ENCODE measurements at regions not wholly inside any gene's neighbourhood (a gene's known extent, or its start where the extent isn't known, plus 50 kb on each side); places are given as distances from the start of the nearest gene placed in this dataset.

DNA sequence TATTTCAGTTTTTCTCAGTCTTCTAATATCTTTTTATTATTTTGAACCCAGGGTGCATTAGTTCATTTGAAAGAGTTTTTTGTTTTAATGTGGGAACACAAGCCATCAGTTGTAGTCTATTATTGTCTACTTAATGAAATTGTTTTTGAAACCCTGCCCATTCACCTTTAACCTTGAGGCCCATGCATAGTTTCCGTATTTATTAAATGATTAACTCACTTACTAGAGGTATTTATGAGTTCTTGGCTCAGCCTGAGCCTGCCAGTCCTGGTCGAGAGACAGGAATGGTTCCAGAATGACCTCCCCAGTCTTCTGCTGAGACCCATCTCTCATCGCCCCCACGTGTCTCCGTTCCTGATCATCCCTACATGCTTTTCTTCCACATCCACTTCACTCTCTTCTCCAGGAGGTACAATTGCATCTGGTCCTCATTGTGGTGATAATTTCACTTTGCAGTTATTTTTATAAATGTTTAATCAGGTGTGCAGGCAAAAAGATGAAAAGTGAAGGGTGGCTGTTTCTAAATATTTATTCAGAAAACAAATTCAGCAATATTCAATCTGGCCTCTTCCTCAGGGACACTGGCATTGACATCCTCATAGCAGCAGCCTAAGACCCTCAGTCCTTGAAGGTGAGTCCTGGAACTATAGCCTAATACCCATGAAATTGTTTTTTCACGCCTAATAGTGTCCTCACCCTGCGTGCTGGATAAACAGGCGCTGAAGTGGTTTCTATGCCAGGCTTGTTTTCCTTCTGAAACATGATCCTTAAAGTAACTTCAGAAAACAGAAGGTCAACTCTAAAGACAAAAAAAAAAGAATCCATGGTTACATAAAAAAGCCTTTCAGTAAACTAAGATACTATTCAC is 112.8 kb downstream of the KDR start:
- Histone ChIP-seq H3K27ac (no peak overlapping the region), H3K36me3 (no peaks in the 10 kb centered on the region), H3K27me3 (no peaks in the 10 kb centered on the region), H3K4me1 (ENCODE audit: low read depth) (no peaks in the 10 kb centered on the region), H3K4me3 (no peak overlapping the region), H3K9me3 (ENCODE audit: low read depth) (no peaks in the 10 kb centered on the region)
- DNase-seq (ENCODE audit: low read depth in 1 of 2, low spot score in 1 of 2): no peak
- TF ChIP-seq, protein P1, sequence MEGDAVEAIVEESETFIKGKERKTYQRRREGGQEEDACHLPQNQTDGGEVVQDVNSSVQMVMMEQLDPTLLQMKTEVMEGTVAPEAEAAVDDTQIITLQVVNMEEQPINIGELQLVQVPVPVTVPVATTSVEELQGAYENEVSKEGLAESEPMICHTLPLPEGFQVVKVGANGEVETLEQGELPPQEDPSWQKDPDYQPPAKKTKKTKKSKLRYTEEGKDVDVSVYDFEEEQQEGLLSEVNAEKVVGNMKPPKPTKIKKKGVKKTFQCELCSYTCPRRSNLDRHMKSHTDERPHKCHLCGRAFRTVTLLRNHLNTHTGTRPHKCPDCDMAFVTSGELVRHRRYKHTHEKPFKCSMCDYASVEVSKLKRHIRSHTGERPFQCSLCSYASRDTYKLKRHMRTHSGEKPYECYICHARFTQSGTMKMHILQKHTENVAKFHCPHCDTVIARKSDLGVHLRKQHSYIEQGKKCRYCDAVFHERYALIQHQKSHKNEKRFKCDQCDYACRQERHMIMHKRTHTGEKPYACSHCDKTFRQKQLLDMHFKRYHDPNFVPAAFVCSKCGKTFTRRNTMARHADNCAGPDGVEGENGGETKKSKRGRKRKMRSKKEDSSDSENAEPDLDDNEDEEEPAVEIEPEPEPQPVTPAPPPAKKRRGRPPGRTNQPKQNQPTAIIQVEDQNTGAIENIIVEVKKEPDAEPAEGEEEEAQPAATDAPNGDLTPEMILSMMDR (IDR thresholded peaks at IDR 0.05; ENCODE audit: low read depth, low read length): no peak

GRCh38 chr4:55011761-55012160 is 113.6 kb downstream of the KDR start:
- TF ChIP-seq, protein P1 (IDR thresholded peaks at IDR 0.05; ENCODE audit: low read depth, low read length): no peak
- H3K9me3 ChIP-seq (ENCODE audit: low read depth): no peaks in the 10 kb centered on the region

DNA sequence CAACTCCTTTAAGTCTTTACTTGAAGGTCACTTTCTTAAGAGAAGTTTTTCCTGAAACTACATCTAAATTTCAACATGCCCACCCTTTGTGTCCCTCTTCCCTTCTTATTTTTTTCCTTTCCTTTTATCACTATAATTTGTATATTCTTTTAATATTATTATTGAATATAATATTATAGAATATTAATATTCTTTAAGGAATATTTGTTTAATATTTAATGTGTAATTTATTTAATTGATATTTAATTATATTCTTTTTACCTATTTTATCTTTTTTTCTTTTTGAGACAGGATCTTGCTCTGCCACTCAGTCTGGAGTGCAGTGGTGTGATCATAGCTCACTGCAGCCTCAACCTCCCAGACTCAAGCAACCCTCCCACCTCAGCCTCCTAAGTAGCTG is 114.8 kb downstream of the KDR start:
- no peaks in the 10 kb centered on the region for H3K27me3 ChIP-seq
- H3K9me3 ChIP-seq (ENCODE audit: low read depth): no peaks in the 10 kb centered on the region
- TF ChIP-seq, protein P1 (IDR thresholded peaks at IDR 0.05; ENCODE audit: low read depth, low read length): no peak
- no peak overlapping the region for H3K27ac ChIP-seq
- no peaks in the 10 kb centered on the region for H3K36me3 ChIP-seq
- no peaks in the 10 kb centered on the region for H3K4me1 ChIP-seq (ENCODE audit: low read depth)
- H3K4me3 ChIP-seq: no peak overlapping the region
- DNase-seq (ENCODE audit: low read depth in 1 of 2, low spot score in 1 of 2): no peak

More at GRCh38 chr4:55011761-55012160, 113.6 kb downstream of the KDR start:
- Histone ChIP-seq H3K27ac (no peak overlapping the region), H3K27me3 (no peaks in the 10 kb centered on the region), H3K4me1 (ENCODE audit: low read depth) (no peaks in the 10 kb centered on the region), H3K36me3 (no peaks in the 10 kb centered on the region), H3K4me3 (no peak overlapping the region)
- DNase-seq (ENCODE audit: low read depth in 1 of 2, low spot score in 1 of 2): no peak

DNA sequence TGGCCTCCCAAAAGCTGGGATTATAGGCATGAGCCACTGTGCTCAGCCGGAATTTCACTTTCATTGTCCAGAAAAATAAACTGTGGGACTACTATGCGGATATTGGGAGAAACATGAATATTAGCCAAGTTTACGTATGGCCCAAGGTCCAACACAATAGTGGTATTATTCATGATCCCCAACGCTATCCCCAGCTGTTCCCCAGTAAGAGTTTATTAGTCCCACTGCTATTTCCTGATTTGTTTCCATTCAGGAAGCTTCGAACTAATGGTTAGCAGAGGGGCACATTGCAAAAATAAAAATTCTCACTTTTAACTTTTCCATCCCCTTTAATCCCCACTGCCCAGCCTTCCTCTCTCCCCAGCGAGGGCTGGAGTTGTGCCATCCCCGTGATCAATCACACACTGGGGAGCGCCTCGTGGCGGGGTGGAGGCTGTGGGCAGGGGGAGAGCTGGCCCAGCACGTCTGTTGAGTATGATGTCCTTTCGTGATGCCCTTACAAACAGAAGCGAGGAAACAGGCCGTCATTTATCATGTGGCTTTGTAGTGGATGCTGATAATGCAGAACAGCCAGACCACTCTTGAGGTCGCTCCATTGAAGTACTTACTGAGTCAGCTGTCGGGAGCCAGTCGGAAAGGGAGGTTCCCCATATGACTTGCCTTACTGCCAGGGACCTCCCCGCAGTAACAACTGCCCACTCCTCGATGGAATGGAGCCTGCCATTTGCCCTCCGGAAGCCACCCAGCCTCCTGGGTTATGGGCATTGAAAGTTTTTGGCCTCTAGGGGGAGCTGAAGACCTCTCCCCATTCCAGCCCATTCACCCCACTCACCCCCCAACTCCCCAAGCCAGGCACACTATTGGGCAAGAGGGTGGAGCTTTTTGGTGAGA is 117.0 kb downstream of the KDR start:
- DNase-seq (ENCODE audit: low read depth in 1 of 2, low spot score in 1 of 2): peak; percentile 10 to 42
- TF ChIP-seq, protein P1 (IDR thresholded peaks at IDR 0.05; ENCODE audit: low read depth, low read length): peak; percentile 51
- Histone ChIP-seq H3K27me3 (no peaks in the 10 kb centered on the region), H3K9me3 (ENCODE audit: low read depth) (no peaks in the 10 kb centered on the region), H3K4me1 (ENCODE audit: low read depth) (peaks cover 7% of the 10 kb centered on the region), H3K36me3 (no peaks in the 10 kb centered on the region), H3K4me3 (no peak overlapping the region), H3K27ac (no peak overlapping the region)

GRCh38 chr4:55005910-55006309 is 119.5 kb downstream of the KDR start:
- DNase-seq (ENCODE audit: low read depth in 1 of 2, low spot score in 1 of 2): no peak
- no peak overlapping the region for H3K27ac ChIP-seq

More at GRCh38 chr4:55005910-55006309, 119.5 kb downstream of the KDR start:
- H3K36me3 ChIP-seq: no peaks in the 10 kb centered on the region
- H3K4me1 ChIP-seq (ENCODE audit: low read depth): peaks cover 7% of the 10 kb centered on the region
- no peak overlapping the region for H3K4me3 ChIP-seq
- TF ChIP-seq, protein P1 (IDR thresholded peaks at IDR 0.05; ENCODE audit: low read depth, low read length): no peak
- H3K9me3 ChIP-seq (ENCODE audit: low read depth): no peaks in the 10 kb centered on the region
- no peaks in the 10 kb centered on the region for H3K27me3 ChIP-seq

Data from cardiac muscle cell (in vitro differentiated cells and primary cell).